ENCODE measurements at regions not wholly inside any gene's neighbourhood (a gene's known extent, or its start where the extent isn't known, plus 50 kb on each side); places are given as distances from the start of the nearest gene placed in this dataset.

DNA sequence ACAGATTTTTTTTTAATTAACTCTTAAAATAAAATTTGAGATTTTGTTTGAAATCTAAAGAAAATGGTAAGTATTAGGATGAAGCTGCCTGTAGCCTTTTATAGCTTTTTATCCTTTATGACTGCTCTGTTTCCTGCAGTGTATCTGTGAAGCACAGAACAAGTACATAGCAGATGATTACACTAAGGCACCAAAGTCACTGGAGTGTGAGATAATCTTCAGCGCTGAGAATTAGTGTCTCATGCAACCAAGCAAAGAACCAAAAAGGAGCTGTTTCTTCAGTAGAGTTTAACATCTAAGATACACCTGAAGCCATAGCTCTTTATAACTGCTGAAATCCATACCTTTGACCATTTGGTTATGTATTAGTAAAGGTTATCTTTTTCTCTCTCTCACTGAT, 1989.8 kb upstream of the PCDH10 start:
- in situ Hi-C loops (cut with MboI): no loop called here
- H3K36me3 ChIP-seq (ENCODE audit: control insufficient read depth in 2 of 2, insufficient read depth in 2 of 2, low read length in 1 of 2): no peaks in the 10 kb centered on the region
- CTCF ChIA-PET: no interaction called here
- no TSS peak for BruUV-seq (replicated peaks)
- H3K9me3 ChIP-seq (replicated peaks; ENCODE audit: control insufficient read depth, insufficient read depth, low read length): no peaks in the 10 kb centered on the region
- no peak overlapping the region for H3K27ac ChIP-seq (ENCODE audit: control insufficient read depth, insufficient read depth)
- H3K4me1 ChIP-seq (ENCODE audit: control insufficient read depth, insufficient read depth, low read length): no peaks in the 10 kb centered on the region
- DNase-seq (ENCODE audit: low read depth, low spot score) (no peak), FAIRE-seq (no peak), ATAC-seq (no peak)
- WGBS (ENCODE audit: insufficient coverage, insufficient replicate concordance, low lambda C conversion rate, missing lambda C conversion rate): 52% methylated on average over 1 of the region's 1 CpG
- RAD21 ChIA-PET (ENCODE audit: unreplicated experiment): no interaction called here
- no peak overlapping the region for H2AFZ ChIP-seq (ENCODE audit: control insufficient read depth, low read depth, low read length)
- POLR2A ChIA-PET: no interaction called here
- SMC1A ChIA-PET (ENCODE audit: uncharacterized antibody, unreplicated experiment): no interaction called here
- H3K27me3 ChIP-seq (replicated peaks in 1 of 2; ENCODE audit: control insufficient read depth in 2 of 2, insufficient read depth in 2 of 2, low read length in 1 of 2): no peaks in the 10 kb centered on the region
- no peak overlapping the region for H3K9ac ChIP-seq (ENCODE audit: control insufficient read depth, insufficient read depth, low read length)
- no peaks in the 10 kb centered on the region for H4K20me1 ChIP-seq (ENCODE audit: control insufficient read depth, insufficient read depth)
- no peak overlapping the region for H3K4me2 ChIP-seq (ENCODE audit: control insufficient read depth, insufficient read depth)
- no peaks in the 10 kb centered on the region for H3K79me2 ChIP-seq (ENCODE audit: control insufficient read depth, insufficient read depth, low read length)
- TF ChIP-seq YY1 (IDR thresholded peaks at IDR 0.05; ENCODE audit: low read depth, low read length) (no peak), FOS (IDR thresholded peaks at IDR 0.05; ENCODE audit: borderline replicate concordance, extremely low read depth, insufficient read length) (no peak), GATAD2B (conservative IDR thresholded peaks at IDR 0.05; ENCODE audit: low read depth) (no peak), KAT2A (conservative IDR thresholded peaks at IDR 0.05; ENCODE audit: control insufficient read depth, low read depth, low read length) (no peak)
- TF ChIP-seq, protein P1, sequence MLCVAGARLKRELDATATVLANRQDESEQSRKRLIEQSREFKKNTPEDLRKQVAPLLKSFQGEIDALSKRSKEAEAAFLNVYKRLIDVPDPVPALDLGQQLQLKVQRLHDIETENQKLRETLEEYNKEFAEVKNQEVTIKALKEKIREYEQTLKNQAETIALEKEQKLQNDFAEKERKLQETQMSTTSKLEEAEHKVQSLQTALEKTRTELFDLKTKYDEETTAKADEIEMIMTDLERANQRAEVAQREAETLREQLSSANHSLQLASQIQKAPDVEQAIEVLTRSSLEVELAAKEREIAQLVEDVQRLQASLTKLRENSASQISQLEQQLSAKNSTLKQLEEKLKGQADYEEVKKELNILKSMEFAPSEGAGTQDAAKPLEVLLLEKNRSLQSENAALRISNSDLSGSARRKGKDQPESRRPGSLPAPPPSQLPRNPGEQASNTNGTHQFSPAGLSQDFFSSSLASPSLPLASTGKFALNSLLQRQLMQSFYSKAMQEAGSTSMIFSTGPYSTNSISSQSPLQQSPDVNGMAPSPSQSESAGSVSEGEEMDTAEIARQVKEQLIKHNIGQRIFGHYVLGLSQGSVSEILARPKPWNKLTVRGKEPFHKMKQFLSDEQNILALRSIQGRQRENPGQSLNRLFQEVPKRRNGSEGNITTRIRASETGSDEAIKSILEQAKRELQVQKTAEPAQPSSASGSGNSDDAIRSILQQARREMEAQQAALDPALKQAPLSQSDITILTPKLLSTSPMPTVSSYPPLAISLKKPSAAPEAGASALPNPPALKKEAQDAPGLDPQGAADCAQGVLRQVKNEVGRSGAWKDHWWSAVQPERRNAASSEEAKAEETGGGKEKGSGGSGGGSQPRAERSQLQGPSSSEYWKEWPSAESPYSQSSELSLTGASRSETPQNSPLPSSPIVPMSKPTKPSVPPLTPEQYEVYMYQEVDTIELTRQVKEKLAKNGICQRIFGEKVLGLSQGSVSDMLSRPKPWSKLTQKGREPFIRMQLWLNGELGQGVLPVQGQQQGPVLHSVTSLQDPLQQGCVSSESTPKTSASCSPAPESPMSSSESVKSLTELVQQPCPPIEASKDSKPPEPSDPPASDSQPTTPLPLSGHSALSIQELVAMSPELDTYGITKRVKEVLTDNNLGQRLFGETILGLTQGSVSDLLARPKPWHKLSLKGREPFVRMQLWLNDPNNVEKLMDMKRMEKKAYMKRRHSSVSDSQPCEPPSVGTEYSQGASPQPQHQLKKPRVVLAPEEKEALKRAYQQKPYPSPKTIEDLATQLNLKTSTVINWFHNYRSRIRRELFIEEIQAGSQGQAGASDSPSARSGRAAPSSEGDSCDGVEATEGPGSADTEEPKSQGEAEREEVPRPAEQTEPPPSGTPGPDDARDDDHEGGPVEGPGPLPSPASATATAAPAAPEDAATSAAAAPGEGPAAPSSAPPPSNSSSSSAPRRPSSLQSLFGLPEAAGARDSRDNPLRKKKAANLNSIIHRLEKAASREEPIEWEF (IDR thresholded peaks at IDR 0.05; ENCODE audit: insufficient replicate concordance, low read depth, low read length): no peak
- TF ChIP-seq, protein P2, sequence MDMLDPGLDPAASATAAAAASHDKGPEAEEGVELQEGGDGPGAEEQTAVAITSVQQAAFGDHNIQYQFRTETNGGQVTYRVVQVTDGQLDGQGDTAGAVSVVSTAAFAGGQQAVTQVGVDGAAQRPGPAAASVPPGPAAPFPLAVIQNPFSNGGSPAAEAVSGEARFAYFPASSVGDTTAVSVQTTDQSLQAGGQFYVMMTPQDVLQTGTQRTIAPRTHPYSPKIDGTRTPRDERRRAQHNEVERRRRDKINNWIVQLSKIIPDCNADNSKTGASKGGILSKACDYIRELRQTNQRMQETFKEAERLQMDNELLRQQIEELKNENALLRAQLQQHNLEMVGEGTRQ (IDR thresholded peaks at IDR 0.05; ENCODE audit: borderline replicate concordance, low read depth, low read length): no peak
- H3K4me3 ChIP-seq: no peak overlapping the region
- intact Hi-C loops (cut with micrococcal nuclease; ENCODE audit: unreplicated experiment): no loop called here

Data from GM12878 (cell line).